ENCODE measurements at regions not wholly inside any gene's neighbourhood (a gene's known extent, or its start where the extent isn't known, plus 50 kb on each side); places are given as distances from the start of the nearest gene placed in this dataset.

GRCh38 chr10:125343118-125343925, 183.0 kb upstream of the CTBP2 start:
- TF ChIP-seq FOXK2 (IDR thresholded peaks at IDR 0.05) (no peak), SP1 (IDR thresholded peaks at IDR 0.05) (no peak), BHLHE40 (IDR thresholded peaks at IDR 0.05; ENCODE audit: borderline replicate concordance) (no peak), ELF4 (IDR thresholded peaks at IDR 0.05) (no peak), SUZ12 (IDR thresholded peaks at IDR 0.05) (no peak), HDGF (IDR thresholded peaks at IDR 0.05; ENCODE audit: borderline replicate concordance) (no peak), FOXA1 (IDR thresholded peaks at IDR 0.05) (no peak), PKNOX1 (IDR thresholded peaks at IDR 0.05) (no peak), NFRKB (IDR thresholded peaks at IDR 0.05) (no peak), L3MBTL2 (conservative IDR thresholded peaks at IDR 0.05) (no peak), ARNT (IDR thresholded peaks at IDR 0.05) (no peak), ZNF384 (IDR thresholded peaks at IDR 0.05) (no peak), TARDBP (IDR thresholded peaks at IDR 0.05) (no peak)
